Transverse colon (tissue), 4 donors: ENCODE measurements at regions not wholly inside any gene's neighbourhood (a gene's known extent, or its start where the extent isn't known, plus 50 kb on each side); places are given as distances from the start of the nearest gene placed in this dataset.

Source experiments
- EP300 ChIP-seq: sonication (generic); formaldehyde crosslinking; IDR thresholded peaks from one replicate; pipeline ENCODE4 v1.6.1; 2017; ENCODE audit warnings: antibody characterized with exemption, low read depth
- POLR2A ChIP-seq: fragments of 450-650 bp; IDR thresholded peaks from one replicate; pipeline ENCODE4 v1.6.1; 2016; ENCODE audit warnings: antibody characterized with exemption, mild to moderate bottlenecking, moderate library complexity
- POLR2AphosphoS5 ChIP-seq, 3 donors: sonication (generic); formaldehyde crosslinking; IDR thresholded peaks; one replicate each; pipeline ENCODE4 v1.6.1; 2016; ENCODE audit warnings: antibody characterized with exemption in 3 of 3
- TF ChIP-seq, protein P1 (sequence below), 5 experiments: fragments of 200-600 bp in 3 of 5; fragments of 450-650 bp in 2 of 5; sonication (generic) in 3 of 5; IDR thresholded peaks; 1 replicate in 2 of 5; 2 replicates in 3 of 5; pipeline ENCODE4 v1.5.1; 2016 to 2017; ENCODE audit warnings: antibody characterized with exemption in 5 of 5, inconsistent platforms in 3 of 5, mild to moderate bottlenecking in 2 of 5, moderate library complexity in 1 of 5

DNA sequence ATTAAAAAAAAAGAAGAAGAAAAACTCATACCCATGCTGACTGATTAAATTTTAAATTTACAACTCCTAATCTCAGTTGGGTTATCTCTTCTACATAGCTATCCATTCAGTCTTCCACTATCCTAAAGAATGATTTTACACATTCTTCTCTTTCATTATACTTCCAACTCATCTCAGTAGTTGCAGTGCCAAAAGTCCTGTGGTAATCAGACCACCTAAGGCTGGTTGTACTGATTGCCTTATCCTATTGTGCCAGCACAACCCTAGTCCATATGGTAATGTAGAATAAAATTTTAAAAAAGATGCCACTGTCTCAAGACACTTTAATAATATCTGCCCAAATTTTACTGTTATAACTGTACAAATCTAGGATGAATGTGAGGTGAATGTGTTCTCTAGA, 448.0 kb downstream of the LRRIQ3 start:
- TF ChIP-seq, protein P1, sequence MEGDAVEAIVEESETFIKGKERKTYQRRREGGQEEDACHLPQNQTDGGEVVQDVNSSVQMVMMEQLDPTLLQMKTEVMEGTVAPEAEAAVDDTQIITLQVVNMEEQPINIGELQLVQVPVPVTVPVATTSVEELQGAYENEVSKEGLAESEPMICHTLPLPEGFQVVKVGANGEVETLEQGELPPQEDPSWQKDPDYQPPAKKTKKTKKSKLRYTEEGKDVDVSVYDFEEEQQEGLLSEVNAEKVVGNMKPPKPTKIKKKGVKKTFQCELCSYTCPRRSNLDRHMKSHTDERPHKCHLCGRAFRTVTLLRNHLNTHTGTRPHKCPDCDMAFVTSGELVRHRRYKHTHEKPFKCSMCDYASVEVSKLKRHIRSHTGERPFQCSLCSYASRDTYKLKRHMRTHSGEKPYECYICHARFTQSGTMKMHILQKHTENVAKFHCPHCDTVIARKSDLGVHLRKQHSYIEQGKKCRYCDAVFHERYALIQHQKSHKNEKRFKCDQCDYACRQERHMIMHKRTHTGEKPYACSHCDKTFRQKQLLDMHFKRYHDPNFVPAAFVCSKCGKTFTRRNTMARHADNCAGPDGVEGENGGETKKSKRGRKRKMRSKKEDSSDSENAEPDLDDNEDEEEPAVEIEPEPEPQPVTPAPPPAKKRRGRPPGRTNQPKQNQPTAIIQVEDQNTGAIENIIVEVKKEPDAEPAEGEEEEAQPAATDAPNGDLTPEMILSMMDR (IDR thresholded peaks at IDR 0.05): no peak
- TF ChIP-seq POLR2AphosphoS5 (IDR thresholded peaks at IDR 0.05) (no peak), POLR2A (no peak), EP300 (no peak)
